ENCODE measurements at regions not wholly inside any gene's neighbourhood (a gene's known extent, or its start where the extent isn't known, plus 50 kb on each side); places are given as distances from the start of the nearest gene placed in this dataset.

DNA sequence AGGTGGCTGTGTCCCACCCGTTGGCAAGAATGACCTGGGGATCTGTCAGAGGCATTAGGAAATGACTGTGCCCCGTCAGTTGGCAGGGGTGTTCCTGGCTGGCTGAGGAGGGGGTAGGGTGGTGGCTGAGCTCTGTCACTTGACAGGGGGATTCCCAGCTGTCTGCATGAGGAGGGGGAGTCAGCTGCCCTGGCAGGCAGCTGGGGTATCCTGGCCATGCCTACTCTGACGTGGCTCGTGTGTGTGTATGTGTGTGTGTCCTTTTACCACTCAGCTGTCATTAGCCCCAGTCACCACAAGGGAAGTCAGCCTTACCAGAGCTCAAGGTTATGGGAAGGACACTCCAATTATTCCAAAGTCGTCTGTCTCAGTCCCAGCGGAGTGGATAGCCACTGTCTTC lies 93.2 kb downstream of the EFNB1 start:
- H3K4me3 ChIP-seq (ENCODE audit: low read depth, low read length), result no peak overlapping the region
- TF ChIP-seq, protein P1, sequence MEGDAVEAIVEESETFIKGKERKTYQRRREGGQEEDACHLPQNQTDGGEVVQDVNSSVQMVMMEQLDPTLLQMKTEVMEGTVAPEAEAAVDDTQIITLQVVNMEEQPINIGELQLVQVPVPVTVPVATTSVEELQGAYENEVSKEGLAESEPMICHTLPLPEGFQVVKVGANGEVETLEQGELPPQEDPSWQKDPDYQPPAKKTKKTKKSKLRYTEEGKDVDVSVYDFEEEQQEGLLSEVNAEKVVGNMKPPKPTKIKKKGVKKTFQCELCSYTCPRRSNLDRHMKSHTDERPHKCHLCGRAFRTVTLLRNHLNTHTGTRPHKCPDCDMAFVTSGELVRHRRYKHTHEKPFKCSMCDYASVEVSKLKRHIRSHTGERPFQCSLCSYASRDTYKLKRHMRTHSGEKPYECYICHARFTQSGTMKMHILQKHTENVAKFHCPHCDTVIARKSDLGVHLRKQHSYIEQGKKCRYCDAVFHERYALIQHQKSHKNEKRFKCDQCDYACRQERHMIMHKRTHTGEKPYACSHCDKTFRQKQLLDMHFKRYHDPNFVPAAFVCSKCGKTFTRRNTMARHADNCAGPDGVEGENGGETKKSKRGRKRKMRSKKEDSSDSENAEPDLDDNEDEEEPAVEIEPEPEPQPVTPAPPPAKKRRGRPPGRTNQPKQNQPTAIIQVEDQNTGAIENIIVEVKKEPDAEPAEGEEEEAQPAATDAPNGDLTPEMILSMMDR (IDR thresholded peaks at IDR 0.05; ENCODE audit: low read depth, low read length), result no peak

DNA sequence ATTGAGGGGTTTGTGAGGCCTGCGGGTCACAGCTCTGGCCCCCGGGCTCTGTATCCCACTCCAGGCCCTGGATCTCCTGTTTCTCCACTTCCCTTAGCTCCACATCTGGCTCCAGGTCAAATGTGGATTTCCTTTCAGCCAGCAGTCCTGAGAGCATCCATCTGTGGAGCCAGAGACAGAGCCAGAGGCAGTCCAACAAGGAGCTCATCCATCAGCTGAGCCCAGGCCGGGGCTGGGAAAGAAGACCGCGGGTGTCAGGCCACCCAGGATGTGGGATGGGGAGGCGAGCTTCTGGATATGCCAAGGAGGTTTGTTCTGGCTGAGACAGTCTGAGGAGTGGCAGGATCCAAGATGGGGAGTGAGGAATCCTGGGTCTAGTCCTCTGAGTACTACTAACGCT lies 91.7 kb downstream of the EFNB1 start:
- TF ChIP-seq, protein P1 (IDR thresholded peaks at IDR 0.05; ENCODE audit: low read depth, low read length), result no peak

GRCh38 chrX:68919707-68920106 lies 90.9 kb downstream of the EFNB1 start:
- H3K4me3 ChIP-seq (ENCODE audit: low read depth, low read length), result no peak overlapping the region

More for the DNA sequence above, 91.7 kb downstream of the EFNB1 start:
- H3K4me3 ChIP-seq (ENCODE audit: low read depth, low read length), result no peak overlapping the region

DNA sequence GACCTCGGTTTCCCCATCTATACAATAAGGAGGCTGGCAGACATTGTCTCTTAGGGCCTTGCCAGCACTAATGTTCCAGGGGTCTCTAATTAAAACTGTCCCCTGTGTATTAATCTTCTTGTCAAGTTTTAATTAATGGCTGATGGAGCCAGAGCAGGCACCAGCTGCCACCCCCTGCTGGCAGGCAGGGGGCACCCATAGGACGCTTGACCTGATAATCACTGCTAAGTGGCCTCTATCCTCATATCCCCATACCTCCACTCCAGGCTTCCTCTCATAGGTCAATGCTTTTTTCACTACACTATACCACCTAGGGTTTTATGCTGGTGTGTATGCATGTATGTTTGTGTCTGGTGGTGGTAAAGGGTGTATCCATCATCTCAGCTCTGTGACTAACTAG lies 89.4 kb downstream of the EFNB1 start:
- TF ChIP-seq, protein P1 (IDR thresholded peaks at IDR 0.05; ENCODE audit: low read depth, low read length), result no peak
- no peak overlapping the region for H3K4me3 ChIP-seq (ENCODE audit: low read depth, low read length)

More at GRCh38 chrX:68919707-68920106, 90.9 kb downstream of the EFNB1 start:
- TF ChIP-seq, protein P1 (IDR thresholded peaks at IDR 0.05; ENCODE audit: low read depth, low read length), result no peak

DNA sequence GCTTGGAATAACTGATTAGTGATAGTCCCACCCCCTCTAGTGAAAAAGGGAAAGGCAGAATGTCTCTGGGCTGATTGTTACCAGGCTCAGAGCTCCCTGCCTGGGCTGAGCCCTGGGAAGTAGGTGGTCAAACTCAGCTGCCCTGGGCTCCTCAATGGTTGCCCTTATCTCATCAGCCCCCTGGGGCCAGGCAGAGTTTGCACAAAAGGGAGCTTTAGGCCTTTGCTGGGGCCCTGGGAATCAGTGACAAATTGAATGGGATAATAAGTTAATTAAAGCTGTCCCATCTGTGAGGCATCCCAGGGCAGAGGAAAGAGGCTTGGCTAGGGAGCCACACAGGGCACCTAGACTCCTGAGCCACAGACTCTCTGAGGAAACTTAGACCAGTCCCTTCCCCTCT lies 89.0 kb downstream of the EFNB1 start:
- no peak overlapping the region for H3K4me3 ChIP-seq (ENCODE audit: low read depth, low read length)
- TF ChIP-seq, protein P1 (IDR thresholded peaks at IDR 0.05; ENCODE audit: low read depth, low read length), result no peak

GRCh38 chrX:68916891-68917290 lies 88.1 kb downstream of the EFNB1 start:
- H3K4me3 ChIP-seq (ENCODE audit: low read depth, low read length), result no peak overlapping the region
- TF ChIP-seq, protein P1 (IDR thresholded peaks at IDR 0.05; ENCODE audit: low read depth, low read length), result no peak

DNA sequence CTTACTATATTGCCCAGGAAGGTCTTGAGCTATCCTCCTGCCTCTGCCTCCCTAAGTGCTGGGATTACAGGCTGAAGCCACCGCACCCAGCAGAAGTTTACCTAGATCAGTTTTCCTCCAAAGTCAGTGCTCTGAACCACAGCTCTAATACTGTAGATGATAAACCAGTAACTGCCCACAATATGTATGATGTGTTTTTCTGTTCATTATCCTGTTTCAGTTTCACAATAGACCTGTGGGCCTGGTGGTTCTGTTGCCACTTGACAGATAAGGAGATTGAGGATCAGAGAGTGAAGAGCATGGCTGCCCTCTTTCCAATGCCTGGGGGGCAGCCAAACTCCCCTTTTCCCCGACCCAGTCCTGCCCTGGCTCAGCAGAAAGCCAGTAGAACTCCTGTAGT lies 87.0 kb downstream of the EFNB1 start:
- TF ChIP-seq, protein P1 (IDR thresholded peaks at IDR 0.05; ENCODE audit: low read depth, low read length), result no peak
- H3K4me3 ChIP-seq (ENCODE audit: low read depth, low read length), result no peak overlapping the region

All from WI38 (cell line).